ENCODE measurements at regions not wholly inside any gene's neighbourhood (a gene's known extent, or its start where the extent isn't known, plus 50 kb on each side); places are given as distances from the start of the nearest gene placed in this dataset.

- no peak overlapping the region for H4K8ac ChIP-seq (ENCODE audit: extremely low read depth, insufficient read depth, low read length)
- H3K36me3 ChIP-seq (ENCODE audit: control insufficient read depth in 2 of 4, insufficient read depth in 4 of 4, low read length in 3 of 4), result no peaks in the 10 kb centered on the region
- H3K18ac ChIP-seq (ENCODE audit: extremely low read depth, low read length), result no peak overlapping the region
- 0 out of 4 replicates have a peak, but pooled peaks cover 0 to 3% of the 10 kb centered on the region in 2 experiments for H3K9me3 ChIP-seq (ENCODE audit: insufficient read depth in 2 of 2, low read depth in 1 of 2, low read length in 1 of 2)
- no peaks in the 10 kb centered on the region for H4K20me1 ChIP-seq (replicated peaks in 1 of 2; ENCODE audit: control insufficient read depth in 1 of 2, insufficient read depth in 2 of 2, low read length in 2 of 2)
- H3K79me1 ChIP-seq (ENCODE audit: low read depth, low read length), result no peaks in the 10 kb centered on the region
- 93% methylated on average over 7 of the region's 7 CpGs; no CpG with 5 or more reads in 1 of the 2 experiments for WGBS, 2 experiments (ENCODE audit: extremely low coverage in 1 of 2, insufficient coverage in 1 of 2, insufficient read length in 1 of 2, insufficient replicate concordance in 2 of 2, low coverage in 1 of 2, low lambda C conversion rate in 2 of 2, missing lambda C conversion rate in 1 of 2)
- H3K27ac ChIP-seq (ENCODE audit: low read depth, low read length), result no peak overlapping the region
- no peak overlapping the region for H3K14ac ChIP-seq (ENCODE audit: insufficient read length)
- FAIRE-seq (no peak), DNase-seq (ENCODE audit: low read depth in 1 of 2, low spot score in 2 of 2) (no peak)
- no peak overlapping the region for H4K91ac ChIP-seq (replicated peaks; ENCODE audit: insufficient read length, low read length)
- no peaks in the 10 kb centered on the region for H3K23me2 ChIP-seq (ENCODE audit: low read depth, low read length)
- no peaks in the 10 kb centered on the region for H3K79me2 ChIP-seq (ENCODE audit: control insufficient read depth in 1 of 2, insufficient read depth in 2 of 2, low read length in 2 of 2)
- no peak overlapping the region for H4K5ac ChIP-seq (ENCODE audit: insufficient read length, low read depth, low read length)
- H2BK15ac ChIP-seq (ENCODE audit: low read length), result no peak overlapping the region
- no peak overlapping the region for H2AFZ ChIP-seq (ENCODE audit: low read length)
- no peak overlapping the region for H2BK20ac ChIP-seq (ENCODE audit: low read length)
- no peak overlapping the region for H3K23ac ChIP-seq (ENCODE audit: insufficient read length)
- CTCF ChIA-PET (ENCODE audit: partially characterized antibody), result interaction anchor here (1.4 kb wide), 1 partner anchor 13 kb away, joined by 4 read pairs; no protein-coding TSS in a partner anchor
- H3K4me1 ChIP-seq (replicated peaks in 1 of 4; ENCODE audit: control insufficient read depth in 3 of 4, insufficient read depth in 4 of 4, low read length in 3 of 4), result no peaks in the 10 kb centered on the region
- no peak overlapping the region for H2BK120ac ChIP-seq (replicated peaks; ENCODE audit: low read depth, low read length)
- POLR2A ChIA-PET (ENCODE audit: partially characterized antibody), result no interaction called here
- H3K27me3 ChIP-seq (replicated peaks in 1 of 4; ENCODE audit: control insufficient read depth in 3 of 4, extremely low read depth in 1 of 4, insufficient read depth in 3 of 4, low read length in 3 of 4), result no peaks in the 10 kb centered on the region
- H2BK5ac ChIP-seq (ENCODE audit: low read depth, low read length), result no peak overlapping the region
- no peak overlapping the region for H3K4me2 ChIP-seq (ENCODE audit: insufficient read depth in 1 of 2, low read depth in 2 of 2, low read length in 2 of 2)
- no peak overlapping the region for H3K9ac ChIP-seq (replicated peaks in 1 of 4; ENCODE audit: extremely low read depth in 1 of 4, low read depth in 3 of 4, low read length in 3 of 4)
- H3K4ac ChIP-seq (replicated peaks; ENCODE audit: insufficient read length, low read depth, low read length), result no peak overlapping the region
- H3K56ac ChIP-seq (replicated peaks; ENCODE audit: insufficient read length, low read depth, low read length), result no peak overlapping the region
- no peak overlapping the region for H2BK12ac ChIP-seq (ENCODE audit: low read depth, low read length)
- H2AK5ac ChIP-seq (ENCODE audit: low read depth, low read length), result no peak overlapping the region
- H3K4me3 ChIP-seq (ENCODE audit: extremely low read depth in 1 of 4, insufficient read depth in 2 of 4, low read depth in 3 of 4, low read length in 4 of 4), result no peak overlapping the region
These were observed 120.1 kb upstream of the POC5 start for GRCh38 chr5:75837258-75837841.

Data from H1 (cell line).